Mesenteric fat pad (tissue), 1 donor: ENCODE measurements at regions not wholly inside any gene's neighbourhood (a gene's known extent, or its start where the extent isn't known, plus 50 kb on each side); places are given as distances from the start of the nearest gene placed in this dataset.

Experiments used
- DNase-seq: peaks from one replicate; pipeline ENCODE4 v3.0.0-alpha.2; 2020; ENCODE audit warnings: low spot score
- donor health status: DM: yes; HTN: yes; CAD: no.

- DNase-seq = no peak
These were observed 103.4 kb upstream of the MAP1LC3B2 start for GRCh38 chr12:116455540-116456329.

- no peak for DNase-seq
These were observed 102.7 kb upstream of the MAP1LC3B2 start for GRCh38 chr12:116456330-116457082.

- DNase-seq = no peak
These were observed 100.7 kb upstream of the MAP1LC3B2 start for GRCh38 chr12:116458492-116458891.

- DNase-seq = no peak
These were observed 99.9 kb upstream of the MAP1LC3B2 start for GRCh38 chr12:116459011-116459875.

GRCh38 chr12:116459916-116460663 lies 99.1 kb upstream of the MAP1LC3B2 start:
- DNase-seq = no peak

- DNase-seq = no peak
These were observed 98.1 kb upstream of the MAP1LC3B2 start for GRCh38 chr12:116461060-116461459.

- no peak for DNase-seq
These were observed 95.8 kb upstream of the MAP1LC3B2 start for GRCh38 chr12:116463366-116463765.

GRCh38 chr12:116465407-116465806 lies 93.8 kb upstream of the MAP1LC3B2 start:
- no peak for DNase-seq

- no peak for DNase-seq
These were observed 93.3 kb upstream of the MAP1LC3B2 start for GRCh38 chr12:116465856-116466255.

GRCh38 chr12:116466536-116466935 lies 92.6 kb upstream of the MAP1LC3B2 start:
- DNase-seq = no peak

GRCh38 chr12:116469344-116469743 lies 89.8 kb upstream of the MAP1LC3B2 start:
- DNase-seq = no peak

- no peak for DNase-seq
These were observed 87.6 kb upstream of the MAP1LC3B2 start for GRCh38 chr12:116471544-116471943.

- no peak for DNase-seq
These were observed 87.0 kb upstream of the MAP1LC3B2 start for GRCh38 chr12:116472193-116472592.

- DNase-seq = no peak
These were observed 85.8 kb upstream of the MAP1LC3B2 start for GRCh38 chr12:116473416-116473815.

GRCh38 chr12:116474331-116474730 lies 84.8 kb upstream of the MAP1LC3B2 start:
- no peak for DNase-seq

GRCh38 chr12:116474899-116475298 lies 84.3 kb upstream of the MAP1LC3B2 start:
- DNase-seq = no peak

GRCh38 chr12:116476227-116476822 lies 82.9 kb upstream of the MAP1LC3B2 start:
- no peak for DNase-seq

GRCh38 chr12:116478243-116478773 lies 80.9 kb upstream of the MAP1LC3B2 start:
- DNase-seq = no peak

GRCh38 chr12:116480210-116480810 lies 78.9 kb upstream of the MAP1LC3B2 start:
- no peak for DNase-seq

GRCh38 chr12:116481726-116482125 lies 77.5 kb upstream of the MAP1LC3B2 start:
- DNase-seq = no peak
